Calu3 (cell line): ENCODE measurements at regions not wholly inside any gene's neighbourhood (a gene's known extent, or its start where the extent isn't known, plus 50 kb on each side); places are given as distances from the start of the nearest gene placed in this dataset.

Experiments used
- BruUV-seq: library from RNA; stranded (reverse); fragments of 400-500 nt; replicated peaks from 2 replicates; lab custom pipeline; 2021; lab: Mats Ljungman, UMichigan
- CTCF ChIA-PET: fragments of 300-600 bp; sonication (Branson Sonifier 250); formaldehyde crosslinking; loops from one replicate; lab custom pipeline; 2022; ENCODE audit warnings: antibody characterized with exemption; lab: Charles Lee
- DNase-seq: peaks from one replicate; pipeline ENCODE4 v3.0.0; 2022
- H3K27ac Mint-ChIP-seq: one replicate; pipeline ENCODE4 v1.8.0; 2022; ENCODE audit warnings: mixed read lengths; ENCODE audit not compliant: unreplicated experiment
- H3K27me3 Mint-ChIP-seq: one replicate; pipeline ENCODE4 v1.8.0; 2022; ENCODE audit warnings: mixed read lengths; ENCODE audit not compliant: unreplicated experiment
- H3K36me3 Mint-ChIP-seq: one replicate; pipeline ENCODE4 v1.8.0; 2022; ENCODE audit warnings: mild to moderate bottlenecking, moderate library complexity, mixed read lengths; ENCODE audit not compliant: insufficient read depth, unreplicated experiment
- H3K4me1 Mint-ChIP-seq: one replicate; pipeline ENCODE4 v1.8.0; 2022; ENCODE audit warnings: mild to moderate bottlenecking, low read depth, mixed read lengths; ENCODE audit not compliant: unreplicated experiment
- H3K4me3 Mint-ChIP-seq: one replicate; pipeline ENCODE4 v1.8.0; 2022; ENCODE audit warnings: mild to moderate bottlenecking, low read depth, moderate library complexity, mixed read lengths; ENCODE audit not compliant: unreplicated experiment
- H3K9me3 Mint-ChIP-seq: one replicate; pipeline ENCODE4 v1.8.0; 2022; ENCODE audit warnings: low read depth, mixed read lengths; ENCODE audit not compliant: unreplicated experiment
- CTCF ChIP-seq: fragments of 200-600 bp; IDR thresholded peaks from one replicate; pipeline ENCODE4 v1.8.0; 2022; ENCODE audit warnings: antibody characterized with exemption; ENCODE audit not compliant: unreplicated experiment
- intact Hi-C: fragments of 100-400 bp; cut with micrococcal nuclease; formaldehyde crosslinking; loops from one replicate; pipeline ENCODE4 v1.10.0; 2022; ENCODE audit not compliant: unreplicated experiment

- Mint-ChIP-seq H3K4me1 (no peaks in the 10 kb centered on the region), H3K9me3 (peaks cover 2% of the 10 kb centered on the region), H3K4me3 (no peak overlapping the region), H3K36me3 (no peaks in the 10 kb centered on the region), H3K27ac (no peak overlapping the region), H3K27me3 (no peaks in the 10 kb centered on the region)
- intact Hi-C loops, result no loop called here
- TF ChIP-seq CTCF, result no peak
- DNase-seq, result no peak
- no TSS peak for BruUV-seq
- CTCF ChIA-PET, result no interaction called here
Observed at GRCh38 chr5:90000351-90000750, 409.2 kb downstream of the CETN3 start.

- no peaks in the 10 kb centered on the region for H3K27me3 Mint-ChIP-seq
- TF ChIP-seq CTCF, result no peak
- BruUV-seq, result no TSS peak
- intact Hi-C loops, result no loop called here
- H3K9me3 Mint-ChIP-seq, result no peaks in the 10 kb centered on the region
- no peak overlapping the region for H3K4me3 Mint-ChIP-seq
- no peak overlapping the region for H3K27ac Mint-ChIP-seq
- no peaks in the 10 kb centered on the region for H3K4me1 Mint-ChIP-seq
- CTCF ChIA-PET, result no interaction called here
- no peak for DNase-seq
- H3K36me3 Mint-ChIP-seq, result no peaks in the 10 kb centered on the region
Observed at GRCh38 chr5:89998519-89999305, 410.8 kb downstream of the CETN3 start.

- H3K4me1 Mint-ChIP-seq, result no peaks in the 10 kb centered on the region
- TF ChIP-seq CTCF, result no peak
- no peak overlapping the region for H3K27ac Mint-ChIP-seq
- H3K9me3 Mint-ChIP-seq, result no peaks in the 10 kb centered on the region
- H3K27me3 Mint-ChIP-seq, result no peaks in the 10 kb centered on the region
- CTCF ChIA-PET, result no interaction called here
- intact Hi-C loops, result no loop called here
- no peaks in the 10 kb centered on the region for H3K36me3 Mint-ChIP-seq
- no TSS peak for BruUV-seq
- DNase-seq, result no peak
- H3K4me3 Mint-ChIP-seq, result no peak overlapping the region
Observed at GRCh38 chr5:89996890-89997289, 412.7 kb downstream of the CETN3 start.

DNA sequence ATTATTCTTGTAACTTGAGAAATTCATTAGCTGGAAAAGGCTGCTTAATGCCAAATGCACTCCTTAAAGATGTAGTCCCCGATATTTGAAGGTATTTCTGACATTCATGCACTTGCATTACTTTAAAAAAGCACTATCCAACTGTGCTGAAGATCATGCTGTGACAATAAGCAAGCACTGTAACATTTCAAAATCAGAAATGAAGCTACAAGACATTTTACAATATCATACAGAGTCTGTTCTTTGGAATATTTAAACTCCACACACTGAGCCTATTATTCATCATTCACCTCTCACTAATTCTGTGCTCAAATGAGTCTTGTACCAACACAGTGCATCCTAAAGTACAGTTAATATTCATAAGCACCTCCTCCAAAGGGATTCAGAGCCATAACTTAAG lies 413.2 kb downstream of the CETN3 start:
- intact Hi-C loops, result no loop called here
- TF ChIP-seq CTCF, result no peak
- no peaks in the 10 kb centered on the region for H3K36me3 Mint-ChIP-seq
- no peak for DNase-seq
- no peaks in the 10 kb centered on the region for H3K9me3 Mint-ChIP-seq
- CTCF ChIA-PET, result no interaction called here
- BruUV-seq, result no TSS peak
- no peak overlapping the region for H3K27ac Mint-ChIP-seq
- no peaks in the 10 kb centered on the region for H3K4me1 Mint-ChIP-seq
- no peaks in the 10 kb centered on the region for H3K27me3 Mint-ChIP-seq
- no peak overlapping the region for H3K4me3 Mint-ChIP-seq
